Dedifferentiated amniotic fluid mesenchymal stem cell (primary cell): ENCODE measurements at regions not wholly inside any gene's neighbourhood (a gene's known extent, or its start where the extent isn't known, plus 50 kb on each side); places are given as distances from the start of the nearest gene placed in this dataset.
"Not testable (repeated sequence)": the region's sequence is repeated elsewhere in the genome, so short reads cannot be mapped to it uniquely, and the experiment has no call there.

Source experiments
- DNase-seq: peaks from one replicate; pipeline ENCODE4 v3.0.0-alpha.2; 2016; ENCODE audit errors: extremely low spot score

- no peak for DNase-seq
These were observed 316.4 kb upstream of the MBL2 start for GRCh38 chr10:53088961-53089360.

GRCh38 chr10:53079283-53079682 is 306.7 kb upstream of the MBL2 start:
- DNase-seq, result no peak

DNA sequence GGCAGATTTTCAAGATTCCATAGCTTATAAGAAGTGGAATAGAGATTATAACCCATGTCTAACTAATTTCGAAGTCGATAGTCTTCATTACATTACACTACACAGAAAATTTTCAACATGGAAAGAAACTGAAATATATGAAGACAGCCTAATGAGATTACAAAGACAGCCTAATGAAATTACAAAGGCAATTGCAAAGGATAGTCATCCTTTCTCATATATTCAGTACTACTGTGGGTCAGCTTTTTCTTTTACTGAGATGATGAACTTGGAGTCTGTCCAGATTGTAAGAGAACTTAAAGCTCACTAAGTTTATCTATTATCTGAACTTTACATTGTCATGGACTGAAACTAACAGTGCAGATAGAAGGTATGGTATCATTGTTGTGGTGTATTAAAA is 304.4 kb upstream of the MBL2 start:
- no peak for DNase-seq

DNA sequence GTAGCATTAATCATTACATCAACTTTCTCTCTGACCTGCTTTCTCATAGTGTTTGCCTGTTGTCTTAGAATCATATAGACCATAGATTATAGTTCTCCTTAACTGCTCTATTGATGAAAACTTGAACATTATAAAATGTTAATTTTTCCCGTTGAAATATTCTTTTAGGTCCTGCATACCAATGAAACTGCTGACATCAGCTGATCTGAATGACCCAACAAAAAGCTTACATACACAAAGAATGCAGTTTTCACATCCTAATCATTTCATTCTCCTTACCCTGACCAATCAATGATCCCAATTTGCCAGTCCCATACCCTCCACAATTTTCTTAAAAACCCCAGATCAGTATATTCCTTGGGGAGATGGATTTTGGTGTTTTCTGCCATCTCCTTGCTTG is 302.9 kb upstream of the MBL2 start:
- no peak for DNase-seq

GRCh38 chr10:53072144-53072543 is 299.6 kb upstream of the MBL2 start:
- DNase-seq, result no peak

DNA sequence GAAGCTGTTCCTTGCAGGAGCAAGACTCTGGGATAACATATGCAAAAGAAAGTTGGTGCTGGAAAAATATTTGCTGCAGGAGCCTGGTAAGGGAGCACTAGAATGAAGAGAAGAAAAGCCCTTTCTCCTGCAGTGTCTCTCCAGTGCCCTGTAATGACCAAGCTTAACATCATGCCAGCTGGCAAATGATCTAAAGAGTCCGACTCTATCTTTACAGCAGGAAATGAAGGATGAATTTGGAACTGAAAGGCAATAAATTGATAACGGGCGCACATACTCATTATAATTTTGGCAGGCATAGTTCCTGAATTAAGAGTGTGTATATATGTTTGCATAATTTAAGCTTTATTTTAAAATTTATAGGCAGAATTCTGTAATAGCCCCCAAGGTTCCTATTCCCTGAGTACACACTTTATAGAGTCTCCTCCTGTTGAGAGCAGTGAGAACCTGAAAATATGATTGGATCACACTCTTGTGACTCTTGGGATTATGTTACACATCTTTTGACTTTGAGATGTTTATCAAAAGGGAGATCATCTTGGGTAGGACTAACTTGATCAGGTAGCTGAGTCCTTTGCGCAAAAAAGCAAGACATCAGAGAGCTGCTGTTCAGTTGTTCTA is 299.0 kb upstream of the MBL2 start:
- DNase-seq, result no peak

DNA sequence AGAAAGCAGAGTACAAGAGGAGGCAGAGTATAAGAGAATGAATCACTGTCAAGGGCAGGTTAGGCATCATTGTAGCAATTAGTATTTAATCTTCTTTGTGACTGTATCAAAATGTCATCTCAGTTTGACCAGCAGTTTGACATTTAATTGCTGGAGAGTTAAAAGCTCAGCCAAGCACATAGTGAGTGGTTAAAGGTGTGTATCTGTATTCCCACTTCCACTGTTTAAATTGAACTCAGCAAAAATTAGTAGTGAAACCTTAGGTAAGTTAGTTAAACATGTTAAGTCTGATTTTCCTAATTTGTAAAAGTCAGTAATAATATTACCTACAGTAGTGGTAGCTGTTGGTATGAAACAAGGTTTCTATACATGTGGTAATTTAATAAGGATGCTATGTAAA is 296.4 kb upstream of the MBL2 start:
- no peak for DNase-seq

DNA sequence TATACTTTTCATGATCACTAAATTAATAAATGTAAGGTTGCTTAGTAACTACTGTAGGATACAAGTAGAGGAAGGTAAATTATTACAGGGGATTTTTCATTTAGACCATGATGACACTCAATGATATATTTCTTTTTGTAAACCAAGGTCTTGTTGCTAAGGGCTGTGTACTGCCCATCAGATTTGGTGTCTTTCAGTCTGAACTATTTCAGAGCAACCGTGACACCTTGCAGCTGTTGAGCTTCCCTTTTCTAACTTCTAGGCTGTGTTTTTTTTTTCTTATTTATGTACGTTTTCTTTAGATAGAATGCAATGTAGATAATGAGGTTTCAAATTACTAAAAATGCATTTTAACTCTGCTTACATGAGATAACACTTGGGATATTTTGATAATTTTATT is 292.0 kb upstream of the MBL2 start:
- DNase-seq, result no peak

DNA sequence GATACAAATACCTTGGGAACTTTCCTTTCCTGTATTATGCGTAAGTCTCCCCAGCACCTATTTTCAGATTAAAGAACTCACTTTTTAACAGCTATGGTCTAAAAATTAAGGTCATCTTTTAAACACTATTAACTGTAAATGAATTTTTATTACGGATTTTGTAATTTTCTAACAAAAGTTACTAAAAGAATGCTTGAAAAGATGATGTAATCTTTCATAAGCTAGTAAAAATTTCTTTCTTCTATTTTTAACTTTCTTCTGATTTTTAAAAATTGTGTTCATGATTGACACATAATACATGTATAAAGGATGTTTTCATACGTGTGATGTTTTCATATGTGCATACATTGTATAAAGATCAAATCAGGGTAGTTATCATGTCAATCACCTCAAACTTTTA is 291.2 kb upstream of the MBL2 start:
- no peak for DNase-seq

- no peak for DNase-seq
These were observed 280.1 kb upstream of the MBL2 start for GRCh38 chr10:53052521-53053164.

GRCh38 chr10:53045315-53045714 is 272.7 kb upstream of the MBL2 start:
- DNase-seq, result no peak

DNA sequence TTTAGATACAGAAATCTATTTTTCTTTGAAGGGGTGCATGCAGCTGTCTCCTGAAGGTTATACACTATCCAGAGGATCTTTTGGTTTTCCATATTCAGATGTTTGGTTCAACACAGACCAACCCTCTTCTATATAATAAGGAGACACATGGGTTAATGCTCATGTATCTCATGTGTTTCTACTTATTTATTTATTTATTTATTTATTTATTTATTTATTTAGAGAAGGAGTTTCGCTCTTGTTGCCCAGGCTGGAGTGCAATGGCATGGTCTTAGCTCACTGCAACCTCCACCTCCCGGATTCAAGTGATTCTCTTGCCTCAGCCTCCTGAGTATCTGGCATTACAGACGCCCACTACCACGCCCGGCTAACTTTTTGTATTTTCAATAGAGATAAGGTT is 263.2 kb upstream of the MBL2 start:
- DNase-seq, result not testable (repeated sequence)

GRCh38 chr10:53033396-53033795 is 260.8 kb upstream of the MBL2 start:
- DNase-seq, result no peak

DNA sequence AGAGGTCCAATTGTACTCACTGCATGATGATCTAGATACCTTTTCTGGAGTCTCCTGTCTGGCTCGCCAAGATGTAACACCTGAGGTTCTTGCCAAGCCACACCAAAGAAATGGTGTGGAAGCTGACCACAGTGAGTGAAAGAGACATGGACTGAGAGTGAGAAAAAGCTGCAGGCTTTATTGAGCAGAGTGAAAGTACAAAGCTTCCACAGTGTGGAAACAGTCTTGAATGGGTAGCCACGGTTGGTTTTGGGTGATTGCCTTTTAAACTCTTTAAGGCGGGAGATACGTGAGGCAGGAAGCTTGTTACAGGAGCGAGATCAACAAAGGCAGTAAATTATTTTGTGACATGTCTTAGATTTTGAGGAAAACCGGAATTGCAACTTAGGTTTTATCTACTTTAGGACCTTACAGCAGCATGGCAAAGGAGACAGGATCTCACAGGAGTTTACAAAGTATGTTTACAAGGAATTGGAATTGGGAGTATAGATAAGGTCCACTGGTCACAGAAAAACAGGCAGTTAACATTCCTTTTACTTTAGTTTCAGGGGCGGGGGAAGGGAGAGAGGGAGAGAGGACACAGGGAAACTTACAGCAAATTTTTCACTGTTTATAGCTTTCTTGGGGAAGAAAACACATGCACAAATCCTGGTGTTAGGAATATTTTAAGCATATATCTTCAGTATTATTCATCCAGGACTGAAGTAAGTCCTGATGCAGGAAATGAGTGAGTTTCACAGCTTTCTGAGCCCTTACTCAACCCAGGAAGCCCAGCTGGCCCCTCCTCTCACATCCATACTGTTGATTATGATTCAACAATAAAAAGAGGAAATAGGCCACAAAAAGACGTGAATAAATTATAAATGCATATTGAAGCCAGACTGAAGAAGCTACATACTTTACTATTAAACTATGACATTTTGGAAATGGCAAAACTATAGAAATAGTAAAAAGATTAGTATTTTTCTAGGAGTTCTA is 257.6 kb upstream of the MBL2 start:
- not testable (repeated sequence) for DNase-seq

DNA sequence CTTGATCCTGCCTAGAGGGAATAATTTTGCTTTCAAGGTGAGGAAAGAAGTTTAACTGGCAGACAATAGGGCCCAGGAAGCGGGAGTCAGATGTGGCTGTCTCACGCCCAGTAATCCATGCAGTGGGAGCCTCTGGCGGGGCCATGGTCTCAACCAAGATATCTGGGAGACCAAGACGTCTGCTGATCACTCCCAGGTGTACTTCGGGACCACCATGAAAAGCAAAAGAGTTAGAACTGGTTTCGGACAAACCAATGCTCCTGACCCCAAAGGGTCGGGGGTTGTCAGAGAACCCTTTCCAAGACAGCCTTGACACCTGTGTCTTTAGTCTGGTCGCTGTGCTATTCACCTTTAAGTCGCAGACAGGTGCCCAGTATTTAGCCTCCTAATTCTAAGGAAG is 256.9 kb upstream of the MBL2 start:
- no peak for DNase-seq

DNA sequence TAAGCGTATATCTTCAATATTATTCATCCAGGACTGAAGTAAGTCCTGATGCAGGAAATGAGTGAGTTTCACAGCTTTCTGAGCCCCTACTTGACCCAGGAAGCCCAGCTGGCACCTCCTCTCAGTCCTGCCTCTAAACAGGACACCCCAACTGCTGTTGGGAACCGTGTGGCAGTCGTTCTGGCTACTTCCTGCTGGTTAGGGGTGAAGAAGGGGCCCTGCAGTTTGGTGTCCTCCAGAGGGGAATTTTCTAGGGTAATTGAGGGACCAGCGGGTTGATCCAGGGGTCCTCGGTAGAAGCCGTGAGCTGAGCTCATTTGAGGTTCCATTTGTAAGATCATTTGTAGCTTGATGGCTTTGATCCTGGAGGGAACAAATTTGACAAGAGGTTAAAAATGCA is 253.2 kb upstream of the MBL2 start:
- not testable (repeated sequence) for DNase-seq

DNA sequence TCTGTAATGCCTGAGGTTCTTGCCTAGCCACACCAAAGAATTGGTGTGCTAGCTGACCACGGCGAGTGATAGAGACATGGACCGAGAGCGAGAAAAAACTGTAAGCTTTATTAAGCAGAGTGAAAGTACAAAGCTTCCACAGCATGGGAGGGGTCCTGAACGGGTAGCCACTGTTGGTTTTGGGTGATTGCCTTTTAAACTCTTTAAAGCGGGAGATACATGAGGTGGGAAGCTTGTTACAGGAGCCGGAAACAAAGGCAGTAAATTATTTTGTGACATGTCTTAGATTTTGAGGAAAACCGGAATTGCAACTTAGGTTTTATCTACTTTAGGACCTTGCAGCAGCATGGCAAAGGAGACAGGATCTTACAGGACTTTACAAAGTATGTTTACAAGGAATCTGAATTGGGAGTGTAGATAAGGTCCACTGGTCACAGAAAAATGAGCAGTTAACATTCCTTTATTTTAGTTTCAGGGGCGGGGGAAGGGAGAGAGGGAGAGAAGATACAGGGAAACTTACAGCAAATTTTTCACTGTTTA is 252.7 kb upstream of the MBL2 start:
- no peak for DNase-seq

DNA sequence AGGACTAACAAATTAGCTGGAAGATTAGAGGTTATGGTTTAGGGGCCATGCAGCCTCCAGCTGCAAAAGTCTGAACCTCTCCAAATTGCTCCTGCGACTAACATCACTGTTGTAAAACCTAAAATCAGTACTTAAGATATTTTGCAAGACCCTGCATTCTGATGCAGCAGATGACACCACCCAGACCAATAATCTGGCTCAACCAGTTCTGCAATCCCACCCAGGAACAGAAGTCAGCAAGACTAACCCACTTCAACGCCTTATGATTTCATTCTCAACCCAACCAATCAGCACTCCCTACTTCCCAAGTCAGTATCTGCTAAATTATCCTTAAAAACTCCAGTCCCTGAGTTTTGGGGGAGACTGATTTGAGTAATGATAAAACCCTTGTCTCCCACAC is 250.8 kb upstream of the MBL2 start:
- DNase-seq, result no peak

DNA sequence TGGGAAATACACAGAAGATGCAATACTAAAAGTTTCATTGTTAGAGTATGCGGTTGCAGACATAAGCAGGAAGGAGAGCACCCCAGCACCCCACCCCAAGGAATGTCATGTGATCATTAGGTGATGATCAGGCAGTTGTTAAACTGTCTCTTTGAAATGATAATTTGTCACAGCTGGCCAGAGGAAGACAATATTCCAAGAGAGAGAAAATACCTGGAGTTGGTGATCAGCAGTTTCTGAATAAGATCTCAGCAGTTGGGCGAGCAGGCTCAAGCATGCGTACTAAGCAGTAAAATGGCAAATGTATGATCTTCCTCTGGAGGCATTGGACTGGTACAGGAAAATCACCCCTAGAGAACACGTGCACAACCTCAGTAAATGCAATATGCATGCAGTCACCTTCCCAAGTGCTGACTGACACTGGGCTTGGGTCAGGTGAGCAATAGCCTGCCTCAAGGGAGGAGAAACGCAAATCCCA is 250.1 kb upstream of the MBL2 start:
- DNase-seq, result no peak

GRCh38 chr10:53013201-53013810 is 240.7 kb upstream of the MBL2 start:
- no peak for DNase-seq

DNA sequence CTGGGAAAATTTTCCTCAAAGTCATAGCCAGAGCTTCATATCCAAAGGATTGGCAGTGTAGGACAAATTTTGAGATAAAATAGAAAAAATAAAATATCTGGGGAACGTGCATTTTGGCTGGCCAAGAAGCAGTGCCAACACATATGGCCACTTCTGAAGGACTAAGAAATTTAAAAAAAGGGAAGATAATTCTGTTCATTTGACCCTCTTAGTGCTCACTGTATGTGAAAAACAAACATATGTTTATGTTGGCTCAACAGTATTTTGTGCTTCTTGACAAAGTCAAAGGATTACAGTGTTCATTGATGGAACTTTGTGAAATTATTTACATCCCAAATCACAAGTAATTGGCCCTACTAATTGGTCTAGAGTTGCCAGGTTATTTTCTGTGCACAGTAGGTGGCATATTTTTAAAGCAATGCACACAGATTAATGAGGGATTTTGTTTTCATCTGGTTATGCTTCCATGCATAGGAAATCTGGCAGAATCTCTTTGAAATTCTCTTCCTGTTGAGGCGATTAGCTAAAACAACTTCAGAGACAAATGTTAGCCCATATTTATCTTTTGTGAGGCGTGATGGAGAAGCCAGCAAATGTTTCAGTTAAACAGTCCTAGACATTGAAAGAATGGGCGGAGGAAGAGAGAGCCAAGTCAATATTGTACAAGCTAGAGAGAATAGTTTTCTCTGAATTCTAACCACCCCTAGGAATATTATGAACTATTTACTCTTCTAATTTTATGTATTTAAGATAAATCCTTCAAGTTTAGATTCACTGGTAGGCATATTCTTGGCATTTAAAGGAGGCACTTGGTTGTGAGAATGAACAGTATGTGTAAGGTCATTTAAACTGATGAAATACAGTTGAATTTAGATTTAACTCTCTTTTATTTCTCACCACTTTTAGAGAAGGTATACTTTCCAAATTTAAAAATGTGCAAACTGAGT is 237.7 kb upstream of the MBL2 start:
- DNase-seq, result no peak
